Keratinocyte (primary cell): ENCODE measurements at regions not wholly inside any gene's neighbourhood (a gene's known extent, or its start where the extent isn't known, plus 50 kb on each side); places are given as distances from the start of the nearest gene placed in this dataset.

Experiments
- DNase-seq: peaks from one replicate; pipeline ENCODE4 v3.0.0-alpha.2; 2011; ENCODE audit warnings: low read depth, missing footprints, low spot score
- FAIRE-seq: peaks from 2 replicates; lab custom pipeline; 2011; peaks lifted over from hg19 to GRCh38; lab: Jason Lieb, UNC
- H2AFZ ChIP-seq: 2 replicates; pipeline ENCODE4 v1.6.0; 2012; ENCODE audit warnings: low read length, control low read depth, inconsistent platforms; ENCODE audit not compliant: control insufficient read depth
- H3K27ac ChIP-seq: 2 replicates; pipeline ENCODE4 v1.5.1; 2011; ENCODE audit warnings: low read length; ENCODE audit not compliant: control insufficient read depth, insufficient read depth
- H3K27me3 ChIP-seq: 3 replicates; pipeline ENCODE4 v1.6.0; 2011; ENCODE audit warnings: low read length; ENCODE audit not compliant: control insufficient read depth, insufficient read depth; ENCODE audit errors: extremely low read depth
- H3K36me3 ChIP-seq, 2 experiments: 2 replicates in 1 of 2; 3 replicates in 1 of 2; pipeline ENCODE4 v1.5.1; 2011; ENCODE audit warnings: low read length in 2 of 2, mild to moderate bottlenecking in 1 of 2; ENCODE audit not compliant: control insufficient read depth in 2 of 2, insufficient read depth in 2 of 2; ENCODE audit errors: extremely low read depth in 1 of 2
- H3K4me1 ChIP-seq: 3 replicates; pipeline ENCODE4 v1.5.1; 2011; ENCODE audit warnings: low read length; ENCODE audit not compliant: control insufficient read depth, insufficient read depth; ENCODE audit errors: extremely low read depth
- H3K4me2 ChIP-seq: 3 replicates; pipeline ENCODE4 v1.6.0; 2011; ENCODE audit warnings: low read depth, low read length; ENCODE audit not compliant: control insufficient read depth, insufficient read depth; ENCODE audit errors: extremely low read depth
- H3K4me3 ChIP-seq, 3 experiments: fragments of 200-600 bp in 1 of 3; sonication (generic) in 1 of 3; 2 replicates in 2 of 3; 3 replicates in 1 of 3; pipeline ENCODE4 v1.5.1; 2011 to 2016; ENCODE audit warnings: low read length in 3 of 3, mild to moderate bottlenecking in 3 of 3, control low read depth in 2 of 3, inconsistent platforms in 1 of 3, low read depth in 1 of 3, mixed read lengths in 1 of 3, mixed run types in 1 of 3, moderate library complexity in 1 of 3; ENCODE audit not compliant: control insufficient read depth in 2 of 3, insufficient read depth in 2 of 3; ENCODE audit errors: extremely low read depth in 1 of 3
- H3K79me2 ChIP-seq: 2 replicates; pipeline ENCODE4 v1.6.0; 2012; ENCODE audit warnings: low read length; ENCODE audit not compliant: control insufficient read depth, insufficient read depth
- H3K9ac ChIP-seq: 3 replicates; pipeline ENCODE4 v1.6.0; 2011; ENCODE audit warnings: low read length; ENCODE audit not compliant: control insufficient read depth, insufficient read depth; ENCODE audit errors: extremely low read depth
- H3K9me1 ChIP-seq: 3 replicates; pipeline ENCODE4 v1.6.0; 2011; ENCODE audit warnings: low read length; ENCODE audit not compliant: control insufficient read depth, insufficient read depth; ENCODE audit errors: extremely low read depth
- H3K9me3 ChIP-seq: 2 replicates; pipeline ENCODE4 v1.5.1; 2012; ENCODE audit warnings: low read depth, low read length; ENCODE audit not compliant: control insufficient read depth
- H4K20me1 ChIP-seq: 3 replicates; pipeline ENCODE4 v1.6.0; 2011; ENCODE audit warnings: low read length; ENCODE audit not compliant: control insufficient read depth, insufficient read depth; ENCODE audit errors: extremely low read depth
- CTCF ChIP-seq, 3 experiments: IDR thresholded peaks in 1 of 3; conservative IDR thresholded peaks in 1 of 3; optimal IDR thresholded peaks in 1 of 3; 2 replicates in 2 of 3; 3 replicates in 1 of 3; pipeline versions ENCODE3 to v1.5.1; 2011; ENCODE audit warnings: low read length in 3 of 3, mild to moderate bottlenecking in 3 of 3, moderate library complexity in 2 of 3, control low read depth in 1 of 3, inconsistent platforms in 1 of 3; ENCODE audit not compliant: insufficient read depth in 2 of 3; ENCODE audit errors: extremely low read depth in 1 of 3
- EZH2 ChIP-seq: IDR thresholded peaks from one replicate; pipeline ENCODE4 v1.6.1; 2012; ENCODE audit warnings: inconsistent platforms, mild to moderate bottlenecking, low read length, moderate library complexity
- dilution Hi-C: fragments of 300-500 bp; cut with MboI; formaldehyde crosslinking; loops from one replicate; pipeline ENCODE4 v1.7.0; 2020; ENCODE audit warnings: low sequenced_read_pairs; ENCODE audit not compliant: extremely low pct_ligation_motif_present

GRCh38 chr3:20776692-20777091 is 590.7 kb upstream of the SGO1 start:
- no peaks in the 10 kb centered on the region for H3K27me3 ChIP-seq
- no peaks in the 10 kb centered on the region for H3K36me3 ChIP-seq
- no peak overlapping the region for H3K9ac ChIP-seq
- dilution Hi-C loops: no loop called here
- DNase-seq (no peak), FAIRE-seq (no peak)
- no peaks in the 10 kb centered on the region for H3K4me1 ChIP-seq
- H4K20me1 ChIP-seq: no peaks in the 10 kb centered on the region
- no peak overlapping the region for H3K4me2 ChIP-seq
- no peaks in the 10 kb centered on the region for H3K9me1 ChIP-seq
- TF ChIP-seq CTCF (optimal IDR thresholded peaks at IDR 0.05 in 1 of 3, IDR thresholded peaks at IDR 0.05 in 1 of 3, conservative IDR thresholded peaks at IDR 0.05 in 1 of 3; ENCODE audit: extremely low read depth in 1 of 3, insufficient read depth in 2 of 3, low read length in 3 of 3) (no peak), EZH2 (no peak)
- H3K9me3 ChIP-seq: peaks cover 2% of the 10 kb centered on the region
- H3K79me2 ChIP-seq: no peaks in the 10 kb centered on the region
- no peak overlapping the region for H3K4me3 ChIP-seq
- H3K27ac ChIP-seq: no peak overlapping the region
- H2AFZ ChIP-seq: no peak overlapping the region

GRCh38 chr3:20776286-20776685 is 590.3 kb upstream of the SGO1 start:
- dilution Hi-C loops: no loop called here

More at GRCh38 chr3:20776286-20776685, 590.3 kb upstream of the SGO1 start:
- no peaks in the 10 kb centered on the region for H4K20me1 ChIP-seq
- FAIRE-seq: no peak
- no peak overlapping the region for H2AFZ ChIP-seq
- H3K4me3 ChIP-seq: no peak overlapping the region
- H3K27ac ChIP-seq: no peak overlapping the region
- H3K9me1 ChIP-seq: no peaks in the 10 kb centered on the region
- TF ChIP-seq CTCF (optimal IDR thresholded peaks at IDR 0.05 in 1 of 3, IDR thresholded peaks at IDR 0.05 in 1 of 3, conservative IDR thresholded peaks at IDR 0.05 in 1 of 3; ENCODE audit: extremely low read depth in 1 of 3, insufficient read depth in 2 of 3, low read length in 3 of 3): no peak
- no peak for TF ChIP-seq EZH2
- no peak overlapping the region for H3K4me2 ChIP-seq
- no peaks in the 10 kb centered on the region for H3K79me2 ChIP-seq
- no peak overlapping the region for H3K9ac ChIP-seq
- H3K27me3 ChIP-seq: no peaks in the 10 kb centered on the region
- H3K36me3 ChIP-seq: no peaks in the 10 kb centered on the region
- no peak for DNase-seq
- peaks cover 3% of the 10 kb centered on the region for H3K9me3 ChIP-seq
- H3K4me1 ChIP-seq: no peaks in the 10 kb centered on the region
